ENCODE measurements at regions not wholly inside any gene's neighbourhood (a gene's known extent, or its start where the extent isn't known, plus 50 kb on each side); places are given as distances from the start of the nearest gene placed in this dataset.

- no peak for TF ChIP-seq JUND (IDR thresholded peaks at IDR 0.05; ENCODE audit: low read length)
- no peak for TF ChIP-seq POLR2A (IDR thresholded peaks at IDR 0.05; ENCODE audit: control extremely low read depth in 1 of 2, low read depth in 2 of 2, low read length in 2 of 2)
- TF ChIP-seq EZH2 (IDR thresholded peaks at IDR 0.05; ENCODE audit: low read depth, low read length, severe bottlenecking) = no peak
- no peak for TF ChIP-seq YY1 (IDR thresholded peaks at IDR 0.05; ENCODE audit: low read depth, low read length)
- no peak for TF ChIP-seq EP300 (IDR thresholded peaks at IDR 0.05; ENCODE audit: borderline replicate concordance in 1 of 2, low read depth in 2 of 2, low read length in 2 of 2)
- TF ChIP-seq, protein P1, sequence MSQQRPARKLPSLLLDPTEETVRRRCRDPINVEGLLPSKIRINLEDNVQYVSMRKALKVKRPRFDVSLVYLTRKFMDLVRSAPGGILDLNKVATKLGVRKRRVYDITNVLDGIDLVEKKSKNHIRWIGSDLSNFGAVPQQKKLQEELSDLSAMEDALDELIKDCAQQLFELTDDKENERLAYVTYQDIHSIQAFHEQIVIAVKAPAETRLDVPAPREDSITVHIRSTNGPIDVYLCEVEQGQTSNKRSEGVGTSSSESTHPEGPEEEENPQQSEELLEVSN (IDR thresholded peaks at IDR 0.05) = no peak
Observed at GRCh38 chr4:147396105-147396504, 84.8 kb upstream of the EDNRA start.
